ENCODE measurements at regions not wholly inside any gene's neighbourhood (a gene's known extent, or its start where the extent isn't known, plus 50 kb on each side); places are given as distances from the start of the nearest gene placed in this dataset.

DNA sequence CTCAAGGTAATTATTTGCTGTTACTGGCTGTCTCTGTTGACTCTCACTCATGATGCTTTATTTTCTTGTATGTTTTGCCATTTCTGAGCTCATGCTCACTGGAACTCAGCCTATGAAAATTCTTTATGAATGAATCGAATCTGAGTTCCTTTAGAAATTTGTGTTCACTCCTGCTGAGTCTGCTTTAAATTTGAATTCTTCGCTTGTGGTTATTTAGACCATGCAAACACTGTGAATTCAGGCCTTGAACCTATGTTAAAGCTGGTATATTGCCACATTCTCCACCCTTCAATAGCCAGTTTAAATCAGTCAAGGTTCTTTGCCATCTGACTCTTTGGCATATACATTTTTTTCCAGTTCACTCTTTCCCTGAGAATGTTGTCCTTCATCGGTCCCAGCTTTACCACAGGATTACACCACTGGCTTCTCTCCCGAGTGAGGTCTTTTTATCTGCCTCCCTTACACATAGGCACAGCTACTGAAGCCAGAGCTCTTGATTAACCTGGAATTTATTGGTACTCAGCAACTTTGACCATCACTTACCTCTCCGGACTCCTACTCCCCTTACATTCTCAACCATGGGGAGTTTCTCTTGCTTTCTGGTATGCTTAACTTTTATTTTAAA, 400.6 kb downstream of the VPS13C start:
- TF ChIP-seq CTCF (IDR thresholded peaks at IDR 0.05) (no peak), POLR2A (IDR thresholded peaks at IDR 0.05) (no peak)
